BLaER1 treated with 17β-estradiol and CSF1 and Interleukin-3, amounts not matched to agents 10 nM and 100 nM (cell line): ENCODE measurements at regions not wholly inside any gene's neighbourhood (a gene's known extent, or its start where the extent isn't known, plus 50 kb on each side); places are given as distances from the start of the nearest gene placed in this dataset.

Experiments
- H3K27ac ChIP-seq, 11 experiments: shearing (Covaris generic); formaldehyde crosslinking; 2 replicates each; pipeline ENCODE4 v1.8.1; 2022
- H3K27me3 ChIP-seq, 11 experiments: shearing (Covaris generic); formaldehyde crosslinking; 2 replicates each; pipeline ENCODE4 v1.8.1; 2022
- H3K36me3 ChIP-seq, 11 experiments: shearing (Covaris generic); formaldehyde crosslinking; 2 replicates each; pipeline ENCODE4 v1.8.1; 2022
- H3K4me1 ChIP-seq, 10 experiments: shearing (Covaris generic); formaldehyde crosslinking; 2 replicates each; pipeline ENCODE4 v1.8.1; 2022
- H3K4me2 ChIP-seq, 11 experiments: shearing (Covaris generic); formaldehyde crosslinking; 2 replicates each; pipeline ENCODE4 v1.8.1; 2022
- H3K4me3 ChIP-seq, 10 experiments: shearing (Covaris generic); formaldehyde crosslinking; 2 replicates each; pipeline ENCODE4 v1.8.1; 2022
- H3K9ac ChIP-seq, 11 experiments: shearing (Covaris generic); formaldehyde crosslinking; 2 replicates each; pipeline ENCODE4 v1.8.1; 2022
- H3K9me3 ChIP-seq, 11 experiments: shearing (Covaris generic); formaldehyde crosslinking; replicated peaks in 1 of 11; 2 replicates each; pipeline ENCODE4 v1.8.1; 2022
- H4K20me1 ChIP-seq, 11 experiments: shearing (Covaris generic); formaldehyde crosslinking; 2 replicates each; pipeline ENCODE4 v1.8.1; 2022
- Cebpa-rat ChIP-seq, 11 experiments: shearing (Covaris generic); IDR thresholded peaks; 2 replicates each; pipeline ENCODE4 v1.8.1; 2022

DNA sequence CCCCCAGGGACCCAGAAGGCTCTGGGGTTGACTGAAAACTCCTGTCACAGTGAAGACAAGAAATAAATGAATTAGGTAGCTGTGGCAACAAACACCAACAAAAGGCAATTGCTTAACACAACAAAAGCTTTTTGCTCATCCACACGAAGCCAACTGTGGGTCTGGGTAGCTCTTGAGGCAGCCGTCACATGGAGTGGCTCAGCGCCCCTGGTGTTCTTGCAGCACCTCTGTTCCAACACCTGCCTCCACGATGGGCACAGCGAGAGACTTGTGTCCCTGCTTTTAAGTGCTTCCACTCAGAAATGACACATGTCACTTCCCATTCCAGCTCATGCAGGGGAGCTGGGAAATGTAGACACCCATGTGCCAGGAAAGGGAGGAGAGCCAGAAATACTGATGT is 364.5 kb upstream of the DUSP10 start:
- Histone ChIP-seq H3K9ac (no peak overlapping the region), H4K20me1 (no peaks in the 10 kb centered on the region), H3K36me3 (no peaks in the 10 kb centered on the region), H3K27ac (no peak overlapping the region), H3K4me2 (no peak overlapping the region), H3K9me3 (no peaks in the 10 kb centered on the region), H3K4me3 (no peak overlapping the region), H3K4me1 (no peaks in the 10 kb centered on the region), H3K27me3 (no peaks in the 10 kb centered on the region)
- no peak for TF ChIP-seq Cebpa-rat (IDR thresholded peaks at IDR 0.05)

DNA sequence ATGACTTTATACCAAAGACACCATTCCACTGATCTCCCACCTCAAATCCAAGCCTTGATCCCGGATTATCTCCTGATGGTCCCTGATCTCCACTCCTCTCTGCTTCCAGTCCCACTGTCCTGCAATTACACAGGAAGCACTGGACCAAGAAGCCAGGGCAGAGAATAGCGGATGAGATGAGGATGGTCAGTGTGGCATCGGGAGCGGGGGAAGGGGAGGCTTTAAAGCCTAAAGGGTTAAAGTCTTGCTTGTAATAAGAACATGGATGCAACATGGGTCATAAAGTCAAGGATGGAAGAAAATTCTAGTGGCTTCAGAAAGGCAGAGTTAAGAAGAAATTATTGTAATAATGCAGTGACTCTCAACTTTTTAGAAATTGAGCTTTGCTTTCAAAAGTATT is 364.0 kb upstream of the DUSP10 start:
- Histone ChIP-seq H3K9ac (no peak overlapping the region), H3K27ac (no peak overlapping the region), H3K9me3 (no peaks in the 10 kb centered on the region), H3K4me3 (no peak overlapping the region), H3K27me3 (no peaks in the 10 kb centered on the region), H3K36me3 (no peaks in the 10 kb centered on the region), H3K4me2 (no peak overlapping the region), H3K4me1 (no peaks in the 10 kb centered on the region), H4K20me1 (no peaks in the 10 kb centered on the region)
- no peak for TF ChIP-seq Cebpa-rat (IDR thresholded peaks at IDR 0.05)

DNA sequence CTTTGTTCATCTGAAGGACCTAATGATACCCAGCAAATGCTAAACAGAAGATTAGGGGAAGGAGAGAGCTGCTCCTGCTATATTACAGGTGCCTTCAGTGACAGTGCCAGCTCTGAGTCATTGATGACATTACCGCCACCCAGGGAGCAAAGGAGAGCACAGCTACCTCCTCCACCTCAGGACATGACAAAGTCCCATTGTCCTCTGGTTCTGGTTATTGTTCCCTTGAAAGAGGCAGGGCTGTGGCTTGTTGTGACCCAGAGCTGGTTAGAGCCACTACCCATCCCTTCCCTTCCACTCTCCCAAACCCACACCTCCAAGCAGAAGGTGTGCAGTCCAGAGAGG is 363.5 kb upstream of the DUSP10 start:
- Histone ChIP-seq H3K4me1 (no peaks in the 10 kb centered on the region), H3K27me3 (no peaks in the 10 kb centered on the region), H3K4me2 (no peak overlapping the region), H3K9me3 (no peaks in the 10 kb centered on the region), H4K20me1 (no peaks in the 10 kb centered on the region), H3K9ac (no peak overlapping the region), H3K4me3 (no peak overlapping the region), H3K36me3 (no peaks in the 10 kb centered on the region), H3K27ac (no peak overlapping the region)
- no peak for TF ChIP-seq Cebpa-rat (IDR thresholded peaks at IDR 0.05)

DNA sequence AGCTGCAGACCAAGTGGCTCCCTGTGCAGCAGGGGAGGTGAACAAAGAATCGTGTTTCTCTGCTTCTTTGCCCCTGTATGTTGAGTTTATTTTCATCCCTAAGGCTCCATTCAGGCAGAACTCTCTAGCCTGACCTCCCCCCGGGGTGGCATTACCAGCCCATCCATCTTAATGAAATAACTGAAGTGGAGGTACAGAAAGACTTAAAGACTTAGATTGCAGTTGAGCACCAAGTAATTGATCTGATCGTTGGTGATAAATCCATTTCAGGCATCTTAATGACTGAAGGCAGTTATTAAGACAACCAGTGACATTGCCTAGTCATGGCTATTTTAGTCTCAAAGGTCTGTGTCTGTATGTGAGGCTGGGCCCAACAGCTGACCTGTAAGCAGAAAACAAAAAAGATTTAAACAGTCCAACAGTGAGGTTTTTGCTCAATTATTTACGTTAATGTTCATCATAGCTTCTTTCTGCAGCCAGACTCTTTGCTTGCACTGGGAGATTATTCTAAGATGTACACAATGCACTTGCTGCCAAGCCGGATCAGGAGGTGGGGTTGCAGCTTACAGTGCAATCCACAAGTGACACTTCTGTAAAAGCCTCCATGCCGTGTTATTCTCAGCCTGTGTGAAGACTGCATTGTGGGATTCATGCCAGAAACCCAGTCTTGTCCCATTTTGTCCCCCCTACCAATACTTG is 363.0 kb upstream of the DUSP10 start:
- TF ChIP-seq Cebpa-rat (IDR thresholded peaks at IDR 0.05) = no peak
- no peak overlapping the region for H3K4me2 ChIP-seq
- H3K36me3 ChIP-seq = no peaks in the 10 kb centered on the region
- no peak overlapping the region for H3K9ac ChIP-seq
- no peaks in the 10 kb centered on the region for H3K9me3 ChIP-seq
- H3K27me3 ChIP-seq = no peaks in the 10 kb centered on the region
- no peak overlapping the region for H3K27ac ChIP-seq
- no peaks in the 10 kb centered on the region for H4K20me1 ChIP-seq
- no peaks in the 10 kb centered on the region for H3K4me1 ChIP-seq
- no peak overlapping the region for H3K4me3 ChIP-seq

DNA sequence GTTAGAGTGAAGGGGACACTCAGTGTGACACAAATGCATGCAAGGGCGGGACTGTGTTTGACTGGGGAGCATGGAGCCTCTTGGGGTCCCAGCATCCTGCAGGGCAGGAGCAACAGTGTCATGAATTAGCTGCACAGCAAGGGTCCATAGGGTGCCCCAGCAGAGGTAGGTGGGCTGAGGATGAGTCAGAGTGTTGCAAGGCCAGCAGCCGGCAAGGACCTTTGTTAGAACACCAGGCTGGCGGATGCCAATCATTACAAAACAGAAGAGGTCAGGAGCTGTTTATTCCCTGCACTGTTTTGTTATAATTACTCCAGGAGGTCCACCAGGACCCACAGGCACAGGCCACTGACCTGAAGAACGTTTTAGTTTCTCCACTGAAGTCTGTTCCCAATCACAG is 362.2 kb upstream of the DUSP10 start:
- no peaks in the 10 kb centered on the region for H3K4me1 ChIP-seq
- no peaks in the 10 kb centered on the region for H3K9me3 ChIP-seq
- H3K36me3 ChIP-seq = no peaks in the 10 kb centered on the region
- H4K20me1 ChIP-seq = no peaks in the 10 kb centered on the region
- TF ChIP-seq Cebpa-rat (IDR thresholded peaks at IDR 0.05) = no peak
- H3K27ac ChIP-seq = no peak overlapping the region
- no peak overlapping the region for H3K9ac ChIP-seq
- H3K4me2 ChIP-seq = no peak overlapping the region
- no peak overlapping the region for H3K4me3 ChIP-seq
- no peaks in the 10 kb centered on the region for H3K27me3 ChIP-seq

DNA sequence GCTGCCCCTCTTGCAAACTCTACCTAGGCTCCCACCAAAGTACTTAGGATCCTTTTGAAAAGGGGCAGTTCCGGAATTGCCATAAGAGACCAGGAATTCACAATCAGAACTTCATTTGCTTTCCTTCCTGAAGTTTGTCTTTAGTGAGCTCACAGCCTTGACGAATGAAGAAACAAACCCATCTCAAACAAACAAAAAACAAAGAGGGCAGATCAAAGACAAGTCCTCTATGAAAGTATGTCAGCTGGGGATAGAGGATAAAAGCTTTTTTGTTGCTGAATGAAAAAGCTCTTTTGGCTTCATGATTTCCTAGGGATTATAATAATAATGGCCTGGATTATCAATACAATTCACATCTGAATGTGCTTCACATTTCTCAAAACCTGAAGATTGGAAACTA is 357.9 kb upstream of the DUSP10 start:
- no peaks in the 10 kb centered on the region for H3K4me1 ChIP-seq
- TF ChIP-seq Cebpa-rat (IDR thresholded peaks at IDR 0.05) = no peak
- H3K27me3 ChIP-seq = no peaks in the 10 kb centered on the region
- H3K27ac ChIP-seq = no peak overlapping the region
- no peaks in the 10 kb centered on the region for H4K20me1 ChIP-seq
- no peak overlapping the region for H3K4me2 ChIP-seq
- no peak overlapping the region for H3K4me3 ChIP-seq
- no peaks in the 10 kb centered on the region for H3K9me3 ChIP-seq
- no peaks in the 10 kb centered on the region for H3K36me3 ChIP-seq
- H3K9ac ChIP-seq = no peak overlapping the region

DNA sequence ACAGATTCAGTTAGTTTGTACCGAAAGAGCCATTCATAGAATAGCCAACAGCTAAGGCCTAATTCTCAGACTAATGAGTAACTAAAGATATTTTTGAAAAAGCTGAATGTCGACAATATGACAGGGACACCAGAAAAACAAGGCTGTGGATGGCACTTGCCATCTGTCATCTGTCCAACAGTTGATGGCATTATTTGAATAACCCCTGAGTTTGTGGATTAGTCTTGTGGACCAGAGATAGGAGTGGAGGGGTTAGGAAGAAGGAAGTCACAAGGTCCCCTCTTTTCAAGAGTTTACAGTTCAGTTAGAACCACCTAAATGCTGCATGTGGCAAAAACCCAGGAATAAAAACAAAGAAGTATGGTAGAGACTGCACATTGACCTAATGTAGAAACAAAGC is 356.5 kb upstream of the DUSP10 start:
- H3K9ac ChIP-seq = no peak overlapping the region
- H3K27me3 ChIP-seq = no peaks in the 10 kb centered on the region
- no peaks in the 10 kb centered on the region for H4K20me1 ChIP-seq
- no peaks in the 10 kb centered on the region for H3K36me3 ChIP-seq
- H3K4me1 ChIP-seq = no peaks in the 10 kb centered on the region
- no peak overlapping the region for H3K4me2 ChIP-seq
- no peak for TF ChIP-seq Cebpa-rat (IDR thresholded peaks at IDR 0.05)
- no peaks in the 10 kb centered on the region for H3K9me3 ChIP-seq
- H3K27ac ChIP-seq = no peak overlapping the region
- no peak overlapping the region for H3K4me3 ChIP-seq

DNA sequence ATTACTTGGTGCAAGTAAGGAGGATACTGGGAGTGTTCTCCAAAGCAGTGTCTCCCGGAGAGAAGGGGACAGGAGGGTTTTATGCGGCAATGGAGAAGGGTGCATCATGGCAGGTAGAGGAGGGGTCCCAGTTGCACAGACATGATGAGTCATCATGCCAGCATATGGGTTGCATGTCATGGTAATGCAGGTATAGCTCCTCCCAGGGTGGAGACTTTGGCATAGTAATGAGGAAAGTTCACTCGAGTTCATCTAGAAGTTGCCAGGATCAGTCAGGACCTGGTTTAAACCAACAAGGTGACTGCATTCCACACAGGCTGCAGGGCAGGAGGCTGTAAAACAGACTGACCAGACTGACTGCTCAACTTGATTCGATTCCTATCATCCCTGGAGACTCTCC is 355.7 kb upstream of the DUSP10 start:
- no peak for TF ChIP-seq Cebpa-rat (IDR thresholded peaks at IDR 0.05)
- H3K4me2 ChIP-seq = no peak overlapping the region

DNA sequence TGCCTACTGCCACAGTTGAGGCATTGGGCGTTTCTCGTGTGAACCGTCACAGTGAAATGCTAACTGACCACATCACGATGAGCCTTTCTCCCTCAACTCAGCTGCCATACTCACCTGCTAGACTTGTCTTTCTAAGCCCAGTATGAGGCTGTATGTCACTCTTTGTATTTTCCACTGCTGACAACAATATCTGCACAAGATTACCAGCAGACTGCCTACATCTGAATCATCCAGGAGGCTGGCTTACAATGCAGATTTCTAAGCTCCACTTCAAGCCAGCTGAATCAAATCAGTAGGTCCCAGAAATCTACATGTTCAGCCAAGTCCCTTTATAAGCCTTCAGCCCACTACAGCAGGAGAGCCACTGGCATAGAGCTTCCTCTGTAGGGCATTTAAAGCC is 355.0 kb upstream of the DUSP10 start:
- Histone ChIP-seq H3K27ac (no peak overlapping the region), H3K9me3 (no peaks in the 10 kb centered on the region), H4K20me1 (no peaks in the 10 kb centered on the region), H3K36me3 (no peaks in the 10 kb centered on the region), H3K4me3 (no peak overlapping the region), H3K27me3 (no peaks in the 10 kb centered on the region), H3K4me1 (no peaks in the 10 kb centered on the region), H3K4me2 (no peak overlapping the region), H3K9ac (no peak overlapping the region)
- no peak for TF ChIP-seq Cebpa-rat (IDR thresholded peaks at IDR 0.05)

More for the DNA sequence above, 355.7 kb upstream of the DUSP10 start:
- Histone ChIP-seq H3K4me1 (no peaks in the 10 kb centered on the region), H3K9ac (no peak overlapping the region), H3K27ac (no peak overlapping the region), H3K4me3 (no peak overlapping the region), H3K36me3 (no peaks in the 10 kb centered on the region), H3K27me3 (no peaks in the 10 kb centered on the region), H4K20me1 (no peaks in the 10 kb centered on the region), H3K9me3 (no peaks in the 10 kb centered on the region)

DNA sequence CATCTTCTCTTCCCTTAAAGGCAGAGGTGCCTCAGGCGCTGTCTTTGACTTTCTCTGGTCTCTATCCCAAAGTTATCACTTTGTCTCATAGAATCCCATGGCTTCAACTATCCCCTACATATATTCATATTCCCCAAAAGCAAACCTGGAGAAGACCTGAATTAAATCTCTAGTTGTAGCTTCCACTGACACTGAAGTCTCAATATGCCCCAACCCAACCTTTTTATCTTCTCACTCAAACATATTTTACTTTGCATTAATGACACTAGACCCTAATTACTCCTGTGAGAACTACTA is 354.5 kb upstream of the DUSP10 start:
- Histone ChIP-seq H4K20me1 (no peaks in the 10 kb centered on the region), H3K9me3 (no peaks in the 10 kb centered on the region), H3K36me3 (no peaks in the 10 kb centered on the region), H3K4me2 (no peak overlapping the region), H3K9ac (no peak overlapping the region), H3K4me1 (no peaks in the 10 kb centered on the region), H3K4me3 (no peak overlapping the region), H3K27ac (no peak overlapping the region), H3K27me3 (no peaks in the 10 kb centered on the region)
- TF ChIP-seq Cebpa-rat (IDR thresholded peaks at IDR 0.05) = no peak
